NCI-H1417 (cell line): ENCODE measurements at regions not wholly inside any gene's neighbourhood (a gene's known extent, or its start where the extent isn't known, plus 50 kb on each side); places are given as distances from the start of the nearest gene placed in this dataset.
"Not testable (repeated sequence)": the region's sequence is repeated elsewhere in the genome, so short reads cannot be mapped to it uniquely, and the experiment has no call there.

ENCODE experiments used
- DNase-seq, 3 experiments: peaks; one replicate each; lab custom pipeline; 2025; lab: John Stamatoyannopoulos, UW

DNA sequence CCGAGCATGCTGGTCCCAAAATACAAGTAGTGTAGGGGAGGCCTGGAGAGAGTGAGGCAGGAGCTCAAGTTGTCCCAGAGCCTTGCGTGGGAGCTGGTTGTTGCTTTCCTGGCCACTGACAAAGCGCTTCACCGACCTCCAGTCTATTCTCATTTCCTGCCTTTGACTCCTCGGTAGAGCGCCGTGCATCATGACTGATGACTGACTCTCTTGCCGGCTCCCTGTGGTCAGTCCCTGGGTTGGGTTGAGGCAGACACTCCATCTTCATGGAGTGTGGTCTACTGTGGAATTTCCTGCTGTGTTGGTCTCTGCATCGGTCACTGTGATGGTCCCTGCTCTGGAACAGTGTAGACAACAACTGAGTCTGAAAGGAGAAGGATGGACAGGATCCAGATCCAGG is 175.1 kb upstream of the S1PR3 start:
- DNase-seq = no peak

DNA sequence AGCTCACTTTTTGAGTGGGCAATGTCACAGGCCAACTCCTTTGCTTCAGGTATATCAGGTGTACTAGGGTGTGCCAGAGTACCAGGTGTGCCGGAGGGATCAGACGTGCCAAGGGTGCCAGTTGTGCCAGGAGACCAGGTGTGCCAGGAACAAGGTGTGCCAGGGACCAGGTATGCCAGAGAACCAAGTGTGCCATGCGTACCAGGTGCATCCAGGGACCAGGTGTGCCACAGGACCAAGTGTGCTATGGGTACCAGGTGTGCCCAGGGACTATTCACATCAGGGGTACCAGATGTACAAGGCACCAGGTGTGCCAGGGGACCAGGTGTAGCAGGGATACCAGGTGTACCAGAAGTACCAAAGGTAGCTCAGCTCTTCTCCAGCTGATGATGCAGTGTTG is 174.7 kb upstream of the S1PR3 start:
- no peak for DNase-seq

DNA sequence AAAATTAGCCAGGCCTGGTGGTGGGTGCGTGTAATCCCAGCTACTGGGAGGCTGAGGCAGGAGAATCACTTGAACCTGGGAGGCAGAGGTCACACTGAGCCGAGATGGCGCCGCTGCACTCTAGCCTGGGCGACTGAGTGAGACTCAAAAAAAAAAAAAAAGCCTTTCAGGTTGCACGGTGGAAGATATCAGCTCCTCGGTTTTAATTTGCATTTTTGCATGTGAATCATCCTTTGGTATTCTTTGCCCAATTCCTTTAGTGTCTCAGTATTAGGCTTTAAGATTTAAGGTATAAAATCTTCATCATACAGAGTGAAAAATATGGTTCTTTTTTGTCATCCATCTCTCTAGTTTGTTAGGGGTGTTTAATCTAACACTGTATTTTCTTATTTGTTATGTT is 173.6 kb upstream of the S1PR3 start:
- no peak for DNase-seq

DNA sequence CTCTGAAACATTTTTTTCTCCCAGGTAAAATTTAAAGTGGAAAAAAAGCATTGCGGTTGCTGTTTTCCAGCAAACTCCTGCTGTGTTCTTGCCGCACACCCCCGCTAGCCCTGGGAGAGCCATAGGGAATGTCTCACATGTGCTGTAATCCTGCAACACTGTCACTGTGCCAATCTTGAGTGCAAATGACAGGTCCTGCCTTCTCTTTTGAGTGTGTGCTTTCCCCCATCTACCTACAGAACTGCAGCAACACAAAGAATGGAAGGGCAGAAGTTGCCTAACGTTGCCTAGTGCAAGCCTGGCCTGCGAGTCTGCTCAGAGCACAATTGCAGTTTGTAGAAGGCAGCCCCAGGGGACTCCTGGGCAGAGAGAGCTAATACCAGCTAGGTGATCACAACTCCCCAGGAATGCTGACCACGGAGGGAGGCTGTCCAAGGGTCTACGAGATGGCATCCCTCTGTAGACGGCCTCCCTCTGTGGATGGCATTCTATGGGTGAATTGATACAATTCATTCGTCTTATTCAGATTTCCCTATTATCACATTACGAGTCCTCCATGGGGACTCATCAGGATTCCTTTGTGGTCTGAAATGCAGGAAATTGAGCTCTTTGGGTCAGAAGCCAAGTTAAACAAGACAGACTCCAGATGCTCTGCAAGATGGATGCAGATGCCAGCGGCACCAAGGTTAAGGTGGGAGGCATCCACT is 172.6 kb upstream of the S1PR3 start:
- DNase-seq = no peak

DNA sequence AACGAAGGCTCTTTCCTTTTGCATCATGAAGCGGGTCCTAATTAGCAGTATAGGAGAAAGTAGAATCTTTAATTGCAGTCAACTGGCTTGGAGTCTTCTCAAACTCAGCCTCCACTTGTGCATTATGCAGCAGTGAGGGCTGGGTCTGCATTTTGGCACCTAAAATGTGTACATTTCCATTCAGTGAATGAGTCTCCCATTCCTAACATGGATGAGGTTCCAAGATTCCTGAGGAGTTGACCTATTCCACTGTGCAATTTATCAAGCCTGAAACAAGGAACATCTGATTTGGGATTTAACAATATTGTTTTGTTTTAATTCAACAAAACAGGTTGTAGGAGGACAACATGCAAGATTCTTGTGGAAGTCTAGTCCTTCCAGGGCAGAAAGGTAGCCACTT is 171.8 kb upstream of the S1PR3 start:
- DNase-seq = no peak

DNA sequence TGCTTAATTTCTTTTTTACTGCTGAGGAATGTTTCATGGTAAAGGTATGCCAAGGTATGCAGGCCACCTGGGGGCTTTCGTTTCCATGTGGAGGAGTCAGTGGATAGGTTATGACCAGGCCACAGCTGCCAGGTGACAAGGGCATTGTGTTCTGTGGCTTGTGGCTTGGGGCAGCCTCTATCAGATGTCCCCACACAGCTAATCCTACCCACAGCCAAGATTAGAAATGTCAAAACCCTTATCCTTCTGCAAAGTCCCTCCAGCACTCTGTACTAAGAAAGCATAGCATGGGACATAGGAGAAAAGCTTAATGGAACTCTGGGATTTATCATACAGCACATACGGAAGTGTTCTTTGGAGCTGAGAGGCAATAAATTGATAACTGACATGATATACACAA is 171.2 kb upstream of the S1PR3 start:
- DNase-seq = no peak

DNA sequence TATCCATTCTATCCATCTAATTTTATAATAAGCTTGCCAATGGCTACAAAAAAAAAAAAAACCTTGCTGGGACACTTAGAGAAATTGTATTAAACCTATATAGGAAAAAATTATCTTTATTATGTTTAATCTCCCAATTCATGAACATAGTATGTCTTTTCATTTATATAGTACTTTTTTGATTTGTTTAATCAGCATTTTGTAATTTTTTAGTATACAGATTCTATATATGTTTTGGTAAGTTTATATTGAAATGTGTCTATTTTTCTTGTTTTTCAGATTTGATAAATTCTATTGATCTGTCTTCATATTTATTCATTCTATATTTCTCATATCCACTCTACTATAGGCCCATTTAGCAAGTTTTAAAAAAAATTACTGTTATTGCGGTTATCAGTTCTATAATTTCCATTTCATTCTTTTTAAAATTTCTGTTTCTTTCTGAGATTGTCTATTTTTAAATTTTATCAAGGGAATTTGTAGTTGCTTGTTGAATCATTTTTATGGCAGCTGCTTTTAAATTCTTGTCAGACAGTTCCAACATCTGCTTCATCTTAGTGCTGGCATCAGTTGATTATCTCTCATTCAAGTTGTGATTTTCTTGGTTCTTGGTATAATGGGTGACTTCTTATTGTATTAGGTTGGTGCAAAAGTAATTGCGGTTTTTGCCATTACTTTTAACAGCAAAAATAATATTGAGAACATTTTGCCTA is 170.1 kb upstream of the S1PR3 start:
- DNase-seq = no peak

DNA sequence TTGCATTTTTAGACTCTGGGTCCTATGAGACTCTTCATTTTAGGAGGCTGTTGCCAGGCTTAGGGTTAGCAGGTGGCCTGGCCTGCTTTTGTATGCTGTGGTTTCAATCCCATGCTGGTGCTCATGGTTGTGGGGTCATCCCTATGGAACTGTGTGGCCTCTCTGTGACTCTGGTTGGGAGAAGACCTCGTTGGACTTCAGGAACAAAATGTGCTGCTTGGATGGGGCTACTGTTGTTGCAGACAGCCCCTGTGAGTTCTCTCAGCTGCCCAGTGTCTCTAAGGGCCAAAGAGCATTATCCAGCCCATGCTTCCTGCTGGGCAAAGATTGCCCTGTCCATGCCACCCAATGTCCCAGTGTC is 169.5 kb upstream of the S1PR3 start:
- DNase-seq = no peak

DNA sequence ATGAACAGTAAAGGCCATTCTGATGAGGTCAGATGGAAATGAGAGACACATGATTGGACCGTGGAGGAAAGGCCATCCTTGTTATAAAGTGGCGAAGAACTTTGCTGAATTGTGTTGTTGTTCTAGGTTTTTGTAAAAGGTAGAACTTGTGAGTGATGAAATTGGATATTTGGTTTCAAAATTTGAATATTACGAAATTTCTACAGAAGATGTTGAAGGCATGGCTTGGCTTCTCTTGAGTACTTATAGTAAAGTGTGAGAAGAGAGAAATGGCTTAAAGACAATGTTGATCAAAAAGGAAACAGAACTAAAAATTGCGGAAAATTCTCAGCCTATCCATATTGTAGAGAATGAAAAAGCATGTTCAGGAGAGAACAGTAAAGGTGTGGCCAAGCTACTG is 166.6 kb upstream of the S1PR3 start:
- DNase-seq = no peak

DNA sequence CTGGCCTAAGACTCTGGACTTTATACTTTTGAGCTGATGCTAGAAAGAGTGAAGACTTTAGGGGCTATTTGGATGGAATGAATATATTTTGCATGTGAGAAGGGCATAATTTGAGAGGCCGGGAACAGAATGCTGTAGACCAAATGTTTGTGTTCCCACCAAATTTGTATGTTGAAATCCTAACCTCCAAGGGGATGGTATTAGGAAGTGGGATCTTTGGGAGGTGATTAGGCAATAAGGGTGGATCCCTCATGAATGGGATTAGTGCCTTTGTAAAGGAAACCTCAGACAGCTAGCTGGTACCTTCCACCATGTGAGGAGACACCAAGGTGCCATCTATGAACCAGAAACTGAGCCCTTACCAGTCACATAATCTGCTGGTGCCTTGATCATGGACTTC is 165.1 kb upstream of the S1PR3 start:
- DNase-seq = no peak

DNA sequence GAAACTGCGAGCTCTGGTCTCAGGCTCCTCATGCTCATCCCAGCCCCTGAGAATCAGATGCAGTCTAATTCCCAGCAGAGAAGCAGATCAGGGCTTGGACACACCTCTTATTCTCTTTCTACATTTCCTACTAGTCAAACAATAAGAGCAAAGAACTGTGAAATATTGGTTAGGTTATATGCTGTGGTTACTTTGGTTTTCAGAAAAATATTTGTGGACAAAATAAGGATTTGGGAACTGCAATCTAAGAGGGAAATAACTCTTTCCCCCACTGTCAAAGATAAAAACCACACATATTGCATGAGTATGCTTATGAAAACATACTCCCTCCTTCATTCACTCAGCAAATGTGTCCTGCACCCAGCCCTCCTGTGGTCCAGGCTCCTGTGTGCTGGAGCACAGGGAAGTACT is 164.5 kb upstream of the S1PR3 start:
- no peak for DNase-seq

DNA sequence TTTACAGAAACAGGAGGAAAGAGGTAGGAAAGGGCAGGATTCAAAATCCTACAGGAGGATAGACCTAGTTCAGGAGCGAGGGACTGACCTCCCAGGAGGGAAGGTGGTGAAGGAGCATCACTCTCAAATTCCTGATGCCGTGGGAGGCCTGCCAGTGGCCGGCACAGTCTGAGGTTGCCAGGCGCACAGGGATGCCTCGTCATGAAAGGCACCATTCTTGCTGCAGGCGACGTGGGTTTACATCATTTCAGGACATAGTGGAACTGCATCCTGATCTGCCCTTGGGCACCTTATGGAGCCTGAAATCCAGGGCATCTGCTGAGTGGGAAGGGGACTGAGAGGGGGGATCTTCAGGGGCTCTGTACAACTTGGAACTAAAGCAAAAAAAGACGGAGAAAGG is 163.2 kb upstream of the S1PR3 start:
- DNase-seq = no peak

DNA sequence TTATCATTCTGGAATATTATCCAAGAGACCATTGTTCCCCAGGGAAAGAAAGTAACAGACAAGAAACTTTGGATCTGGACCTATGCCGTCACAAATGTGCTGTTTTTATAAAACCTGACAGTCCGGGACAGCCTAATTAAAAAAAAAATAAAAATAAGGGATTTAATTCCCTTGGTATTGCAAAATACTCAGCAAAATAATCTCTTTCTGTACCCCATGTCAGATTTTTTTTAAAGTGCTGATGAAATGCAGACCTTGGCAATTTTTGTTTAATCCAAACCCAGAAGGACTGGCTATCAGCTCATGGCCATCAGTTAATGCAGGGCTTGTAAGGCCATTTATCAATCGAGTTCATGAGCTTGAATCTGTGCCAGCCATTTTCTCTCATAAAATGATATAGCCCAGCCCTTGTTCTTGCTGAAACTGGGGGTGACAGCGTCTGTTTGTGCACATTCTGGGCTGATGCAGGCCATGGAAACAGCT is 162.7 kb upstream of the S1PR3 start:
- no peak for DNase-seq

DNA sequence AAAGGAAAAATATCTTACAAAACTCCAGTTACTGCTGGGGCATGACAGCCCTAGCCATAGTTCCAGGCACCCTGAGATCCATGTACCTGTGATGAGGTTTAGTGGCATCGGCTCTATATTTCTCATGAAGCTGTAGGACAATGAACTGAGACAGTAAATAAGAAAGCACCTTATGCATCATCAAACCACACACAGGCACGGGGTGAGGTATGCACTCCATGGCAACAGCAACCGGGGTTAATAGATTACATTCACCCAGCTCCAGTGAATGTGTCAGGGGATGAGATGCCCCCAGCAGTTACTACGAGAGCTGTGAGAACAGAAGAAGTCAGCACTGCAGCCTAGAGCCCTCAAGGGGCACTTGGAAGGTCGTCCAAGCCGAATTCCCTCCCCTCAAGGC is 162.0 kb upstream of the S1PR3 start:
- DNase-seq = no peak

DNA sequence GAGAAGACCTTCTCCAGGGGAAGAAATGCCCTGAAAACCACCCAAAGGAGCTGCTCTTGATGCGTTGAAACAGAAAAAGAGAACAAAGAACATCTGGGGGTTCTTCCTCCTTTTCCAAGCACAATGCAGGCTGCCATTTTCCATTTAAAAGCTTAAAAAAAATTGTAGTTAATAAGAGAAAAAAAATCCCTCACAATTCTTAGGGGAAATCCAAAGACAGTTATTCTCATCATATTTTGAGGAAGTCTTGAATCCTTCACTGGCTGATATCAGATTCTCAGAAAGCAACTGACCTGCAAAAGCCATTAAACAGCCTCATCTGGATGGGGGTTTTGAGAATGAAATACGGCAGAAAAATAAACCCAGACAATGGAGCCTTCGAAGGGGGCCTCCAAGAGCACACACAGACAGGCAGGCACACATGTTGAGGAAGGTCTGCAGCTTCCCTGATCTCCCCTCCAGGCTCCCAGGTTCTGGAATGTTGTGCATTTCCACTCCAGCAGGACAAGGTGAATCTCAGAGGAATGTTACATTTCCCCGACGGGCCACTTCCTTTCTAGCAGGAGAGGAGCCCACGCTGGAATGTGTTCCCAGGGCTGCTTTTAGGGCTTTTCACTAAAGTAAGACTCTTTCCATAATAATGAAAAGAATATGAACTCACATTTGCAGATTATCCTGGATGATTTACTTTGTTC is 159.4 kb upstream of the S1PR3 start:
- DNase-seq = no peak

DNA sequence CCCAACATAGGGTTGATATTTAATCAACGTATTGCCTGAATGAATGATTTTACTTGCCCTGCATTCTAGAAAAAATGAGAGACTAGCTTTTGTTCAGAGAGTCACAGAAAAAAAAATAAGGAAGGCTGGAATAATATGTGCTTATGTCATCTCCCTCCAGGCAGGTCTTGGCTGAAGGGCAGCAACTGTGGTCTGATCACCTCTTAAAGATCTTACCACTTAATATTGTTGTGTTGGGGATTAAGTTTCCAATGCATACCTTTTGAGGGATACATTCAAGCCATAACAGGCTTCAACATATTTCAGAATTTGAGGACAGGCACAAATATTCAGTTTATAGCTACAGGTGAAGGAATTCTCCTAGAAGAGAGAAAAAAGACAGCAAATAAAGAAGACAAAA is 157.3 kb upstream of the S1PR3 start:
- DNase-seq = no peak

DNA sequence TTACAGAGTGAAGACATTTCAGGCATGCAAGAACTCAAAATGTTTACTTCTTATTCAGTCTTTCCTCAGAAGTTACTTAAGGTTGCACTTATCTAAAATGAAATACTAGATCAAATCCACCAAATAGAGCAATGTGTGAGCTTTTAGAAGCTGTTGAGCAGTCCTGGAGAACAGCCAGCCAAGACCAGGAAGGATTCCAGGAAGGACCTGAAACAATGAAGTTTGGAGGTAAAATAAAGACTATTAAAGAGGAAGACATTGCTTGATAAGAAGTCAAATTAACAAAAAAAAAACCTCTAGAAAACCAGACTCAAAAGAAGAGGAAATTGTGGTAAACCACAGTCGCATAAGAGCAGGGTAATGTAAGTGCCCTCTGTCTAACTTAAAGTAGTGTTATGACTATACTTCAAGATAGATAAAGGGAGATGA is 156.2 kb upstream of the S1PR3 start:
- no peak for DNase-seq

DNA sequence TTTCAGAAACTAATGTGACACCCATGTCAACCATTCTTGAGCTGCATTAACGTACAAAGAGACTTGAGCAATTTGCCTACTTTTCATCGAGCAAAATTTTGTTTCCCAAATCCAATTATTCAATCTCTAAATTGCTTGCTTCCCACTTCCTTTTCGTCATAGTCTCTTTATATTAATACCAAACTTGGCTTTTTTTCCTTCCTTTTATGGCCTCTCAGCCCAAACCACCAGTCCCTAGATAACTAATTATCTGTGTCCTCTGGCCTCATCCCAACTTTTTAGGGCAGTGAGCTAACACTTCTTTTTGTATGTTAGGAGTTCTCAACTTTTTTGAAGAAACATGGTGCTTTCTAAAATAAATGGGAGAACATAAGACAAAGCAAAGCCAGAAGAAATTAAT is 155.5 kb upstream of the S1PR3 start:
- DNase-seq = no peak

DNA sequence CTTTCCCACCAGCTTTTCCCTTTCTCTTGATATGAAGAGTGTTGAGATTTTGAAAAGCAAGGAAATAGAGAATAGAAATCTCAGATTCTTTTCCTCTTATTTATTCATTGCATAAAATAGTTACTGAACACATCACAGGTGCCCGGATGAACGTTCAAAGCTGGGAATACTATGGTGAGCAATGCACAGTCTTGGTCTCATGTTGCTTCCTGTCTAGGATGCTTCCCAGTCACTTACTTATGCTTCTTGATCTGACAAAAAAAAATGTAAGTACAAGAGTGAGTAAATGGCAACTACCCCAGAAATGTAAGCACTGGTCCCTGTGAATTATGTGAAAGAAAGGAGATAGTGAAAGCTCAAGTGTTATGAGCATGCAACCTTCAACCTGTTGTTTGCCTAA is 153.5 kb upstream of the S1PR3 start:
- DNase-seq = no peak

DNA sequence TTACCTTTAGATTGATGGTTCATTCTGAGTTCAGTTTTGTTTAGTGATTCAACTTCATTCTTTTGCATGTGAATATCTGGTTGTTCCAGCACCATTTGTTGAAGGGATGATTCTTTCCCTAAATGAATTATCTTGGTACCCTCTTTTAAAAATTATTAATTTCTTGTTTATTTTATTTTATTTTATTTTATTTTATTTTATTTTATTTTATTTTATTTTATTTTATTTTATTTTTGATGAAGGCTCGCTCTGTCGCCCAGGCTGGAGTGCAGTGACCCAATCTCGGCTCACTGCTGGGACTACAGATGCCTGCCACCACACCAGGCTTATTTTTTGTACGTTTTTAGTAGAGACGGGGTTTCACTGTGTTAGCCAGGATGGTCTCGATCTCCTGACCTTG is 141.4 kb upstream of the S1PR3 start:
- not testable (repeated sequence) for DNase-seq

DNA sequence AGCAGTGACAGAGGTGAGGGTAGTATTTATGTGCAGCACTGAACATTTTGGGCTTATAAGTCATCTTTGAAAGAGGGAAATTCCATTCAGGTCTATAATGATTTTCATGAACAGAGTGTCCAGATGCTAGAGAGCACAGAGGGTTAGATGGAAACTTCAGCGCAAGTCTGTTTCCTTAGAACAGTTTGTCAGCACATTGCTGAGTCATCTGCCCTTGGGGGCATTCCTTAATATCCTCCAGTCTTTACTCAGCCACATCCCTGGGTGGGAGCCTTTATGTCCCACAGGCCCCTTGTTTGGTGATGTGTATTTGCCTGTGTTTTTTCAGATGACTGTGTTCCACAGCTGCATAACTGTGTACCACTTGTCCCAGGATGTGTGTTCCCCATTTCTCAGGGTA is 138.5 kb upstream of the S1PR3 start:
- DNase-seq = no peak

DNA sequence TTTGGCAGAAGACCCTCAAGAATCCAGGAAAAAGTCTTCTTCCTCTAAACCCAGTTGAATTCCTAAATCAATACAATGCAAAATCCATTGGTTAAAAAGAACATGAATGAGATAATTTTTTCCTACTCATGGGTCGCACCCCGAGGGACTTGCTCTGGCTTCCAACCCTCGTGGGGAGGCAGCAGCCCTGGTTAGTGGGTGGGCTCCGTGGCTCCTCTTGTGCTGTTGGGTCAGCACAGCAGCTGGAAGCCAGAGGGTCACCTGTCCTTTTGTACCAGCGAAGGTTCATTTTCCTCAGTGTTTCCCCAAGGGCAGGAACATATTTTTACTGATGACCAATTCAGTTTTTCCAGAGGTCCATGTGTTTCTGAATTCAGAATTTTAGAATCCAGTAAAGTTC is 120.6 kb upstream of the S1PR3 start:
- no peak for DNase-seq

DNA sequence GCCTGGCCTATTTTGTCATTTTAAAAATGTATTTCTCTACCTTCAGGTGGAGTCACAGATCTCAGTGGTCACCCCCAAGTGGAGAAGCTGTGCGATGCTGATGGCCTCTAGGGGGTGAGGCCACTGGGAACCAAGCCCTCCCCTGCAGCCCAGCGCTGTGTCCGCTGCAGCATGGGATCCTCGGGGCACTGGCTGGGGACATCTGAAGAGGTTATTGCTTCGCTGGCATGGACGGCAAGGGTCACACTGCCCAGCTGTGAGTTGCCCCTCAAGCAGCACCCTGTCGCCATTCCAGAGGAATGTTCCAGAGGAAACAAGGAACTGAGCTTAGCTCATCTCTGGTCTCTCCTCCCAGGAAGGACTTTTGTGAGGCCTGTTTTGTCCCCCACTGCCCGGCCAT is 119.6 kb upstream of the S1PR3 start:
- DNase-seq = no peak
